Stomach (tissue), 8 donors: ENCODE measurements at regions not wholly inside any gene's neighbourhood (a gene's known extent, or its start where the extent isn't known, plus 50 kb on each side); places are given as distances from the start of the nearest gene placed in this dataset.

ENCODE experiments used
- DNase-seq, 2 donors: peaks; one replicate each; pipeline versions ENCODE4 v3.0.0 to v3.0.0-alpha.2; 2013 to 2019
- H3K27ac ChIP-seq, 5 donors: fragments of 200-600 bp in 4 of 5; sonication (generic) in 4 of 5; one replicate each; pipeline ENCODE4 v1.5.1; 2013 to 2019; ENCODE audit warnings: mild to moderate bottlenecking in 1 of 5, moderate library complexity in 1 of 5
- H3K27me3 ChIP-seq, 3 donors: fragments of 200-600 bp; sonication (generic); one replicate each; pipeline ENCODE4 v1.5.1; 2017 to 2019; ENCODE audit warnings: mixed run types in 1 of 3
- H3K36me3 ChIP-seq, 4 donors: fragments of 200-600 bp; sonication (generic); 1 replicate in 3 of 4; 2 replicates in 1 of 4; pipeline ENCODE4 v1.5.1; 2016 to 2019
- H3K4me1 ChIP-seq, 4 donors: fragments of 200-600 bp; sonication (generic); one replicate each; pipeline ENCODE4 v1.5.1; 2016 to 2019
- H3K4me3 ChIP-seq, 4 donors: fragments of 200-600 bp; sonication (generic) in 3 of 4; one replicate each; pipeline ENCODE4 v1.5.1; 2016 to 2019; ENCODE audit warnings: mild to moderate bottlenecking in 1 of 4
- H3K9me3 ChIP-seq, 4 donors: fragments of 200-600 bp; sonication (generic); one replicate each; pipeline ENCODE4 v1.5.1; 2016 to 2019
- EP300 ChIP-seq: sonication (generic); formaldehyde crosslinking; IDR thresholded peaks from one replicate; pipeline ENCODE4 v1.6.1; 2017; ENCODE audit warnings: antibody characterized with exemption
- POLR2A ChIP-seq, 4 donors: fragments of 450-650 bp; IDR thresholded peaks; one replicate each; pipeline ENCODE4 v1.6.1; 2016; ENCODE audit warnings: antibody characterized with exemption in 4 of 4, control low read depth in 2 of 4, mild to moderate bottlenecking in 1 of 4, moderate library complexity in 1 of 4
- POLR2AphosphoS5 ChIP-seq, 3 donors: sonication (generic); formaldehyde crosslinking; IDR thresholded peaks; one replicate each; pipeline ENCODE4 v1.6.1; 2016; ENCODE audit warnings: antibody characterized with exemption in 3 of 3
- WGBS, 5 donors: extraction: QIAGEN DNeasy Blood & Tissue Kit in 3 of 5; methylation state at CpG; one replicate each; pipeline versions ENCODE4 v1.1.5 to v1.1.7; 2013 to 2018; 5-methylcytosine and 5-hydroxymethylcytosine counted together
- intact Hi-C: fragments of 100-400 bp; cut with DNase I; formaldehyde crosslinking; loops from one replicate; pipeline ENCODE4 v1.15.1; 2023; ENCODE audit warnings: low total_unique reads
- TF ChIP-seq, protein P1 (sequence below), 7 experiments: fragments of 450-650 bp in 4 of 7; fragments of 200-600 bp in 3 of 7; sonication (generic) in 3 of 7; IDR thresholded peaks; one replicate each; pipeline ENCODE4 v1.5.1; 2016 to 2019; ENCODE audit warnings: antibody characterized with exemption in 7 of 7, control low read depth in 2 of 7, mild to moderate bottlenecking in 1 of 7
- donor health status: healthy with polysubstance abuse.
- donor health status: Bipolar disorder and iron deficiency.
- donor health status: healthy.

GRCh38 chr4:135290136-135290535, 1088.5 kb upstream of the PABPC4L start:
- TF ChIP-seq POLR2AphosphoS5 (IDR thresholded peaks at IDR 0.05) (no peak), EP300 (no peak), POLR2A (IDR thresholded peaks at IDR 0.05) (no peak)
- TF ChIP-seq, protein P1, sequence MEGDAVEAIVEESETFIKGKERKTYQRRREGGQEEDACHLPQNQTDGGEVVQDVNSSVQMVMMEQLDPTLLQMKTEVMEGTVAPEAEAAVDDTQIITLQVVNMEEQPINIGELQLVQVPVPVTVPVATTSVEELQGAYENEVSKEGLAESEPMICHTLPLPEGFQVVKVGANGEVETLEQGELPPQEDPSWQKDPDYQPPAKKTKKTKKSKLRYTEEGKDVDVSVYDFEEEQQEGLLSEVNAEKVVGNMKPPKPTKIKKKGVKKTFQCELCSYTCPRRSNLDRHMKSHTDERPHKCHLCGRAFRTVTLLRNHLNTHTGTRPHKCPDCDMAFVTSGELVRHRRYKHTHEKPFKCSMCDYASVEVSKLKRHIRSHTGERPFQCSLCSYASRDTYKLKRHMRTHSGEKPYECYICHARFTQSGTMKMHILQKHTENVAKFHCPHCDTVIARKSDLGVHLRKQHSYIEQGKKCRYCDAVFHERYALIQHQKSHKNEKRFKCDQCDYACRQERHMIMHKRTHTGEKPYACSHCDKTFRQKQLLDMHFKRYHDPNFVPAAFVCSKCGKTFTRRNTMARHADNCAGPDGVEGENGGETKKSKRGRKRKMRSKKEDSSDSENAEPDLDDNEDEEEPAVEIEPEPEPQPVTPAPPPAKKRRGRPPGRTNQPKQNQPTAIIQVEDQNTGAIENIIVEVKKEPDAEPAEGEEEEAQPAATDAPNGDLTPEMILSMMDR (IDR thresholded peaks at IDR 0.05) = no peak
- no peaks in the 10 kb centered on the region for H3K4me1 ChIP-seq
- WGBS, 5 donors = 72 to 91% (median 79%) methylated on average over 2 of the region's 2 CpGs
- peaks cover 0 to 4% (median 0%) of the 10 kb centered on the region in 4 donors for H3K9me3 ChIP-seq
- no peak for DNase-seq
- H3K27ac ChIP-seq = no peak overlapping the region
- H3K4me3 ChIP-seq = no peak overlapping the region
- no peaks in the 10 kb centered on the region for H3K36me3 ChIP-seq
- H3K27me3 ChIP-seq = no peaks in the 10 kb centered on the region
- intact Hi-C loops = no loop called here

DNA sequence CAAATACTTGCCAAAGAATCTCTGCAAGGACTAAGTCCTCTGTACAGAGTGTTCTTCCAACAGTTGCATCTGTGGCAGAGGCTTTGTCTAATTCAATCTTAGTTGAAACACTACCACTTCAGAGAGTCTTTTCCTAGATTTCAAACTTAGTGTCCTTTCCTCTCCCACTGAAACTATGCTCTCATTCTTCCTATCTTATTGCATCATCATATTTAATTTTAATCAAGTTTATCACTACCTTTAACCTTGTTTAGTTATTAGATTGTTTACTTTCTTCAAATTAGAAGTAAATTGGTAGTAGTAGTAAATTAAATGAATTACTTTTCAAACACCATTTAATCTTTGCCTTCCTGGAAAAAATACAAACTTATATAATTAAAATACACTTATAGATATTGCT, 1082.3 kb upstream of the PABPC4L start:
- no peaks in the 10 kb centered on the region for H3K27me3 ChIP-seq
- TF ChIP-seq EP300 (no peak), POLR2AphosphoS5 (IDR thresholded peaks at IDR 0.05) (no peak), POLR2A (IDR thresholded peaks at IDR 0.05) (no peak)
- TF ChIP-seq, protein P1 (IDR thresholded peaks at IDR 0.05) = no peak
- intact Hi-C loops = no loop called here
- H3K27ac ChIP-seq = no peak overlapping the region
- peaks cover 0 to 4% (median 0%) of the 10 kb centered on the region in 4 donors for H3K9me3 ChIP-seq
- H3K4me3 ChIP-seq = no peak overlapping the region
- no peak for DNase-seq
- no peaks in the 10 kb centered on the region for H3K36me3 ChIP-seq
- H3K4me1 ChIP-seq = no peaks in the 10 kb centered on the region

DNA sequence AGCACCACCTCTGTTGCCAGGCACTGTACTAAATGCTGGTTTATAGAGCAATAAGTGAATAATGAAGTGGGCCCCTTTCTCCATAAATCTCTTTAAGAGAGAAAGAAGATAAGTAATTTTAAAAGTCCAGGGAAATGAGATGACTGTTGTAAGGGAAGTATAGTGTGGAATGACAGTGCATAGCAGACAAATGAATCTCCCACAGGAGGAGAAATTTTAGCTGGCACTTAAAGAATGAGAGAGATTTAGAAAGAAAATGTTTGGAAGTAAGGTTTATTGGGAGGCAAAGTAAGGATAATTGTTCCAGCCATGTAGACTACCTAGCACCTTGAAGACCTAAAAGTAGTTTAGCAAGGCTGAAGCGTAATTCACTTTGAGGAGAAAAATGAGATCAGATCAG, 1081.1 kb upstream of the PABPC4L start:
- H3K4me1 ChIP-seq = no peaks in the 10 kb centered on the region
- intact Hi-C loops = no loop called here
- no peak overlapping the region for H3K27ac ChIP-seq
- no peaks in the 10 kb centered on the region for H3K27me3 ChIP-seq
- no peaks in the 10 kb centered on the region for H3K36me3 ChIP-seq
- TF ChIP-seq, protein P1 (IDR thresholded peaks at IDR 0.05) = no peak
- TF ChIP-seq EP300 = no peak
- TF ChIP-seq POLR2AphosphoS5 (IDR thresholded peaks at IDR 0.05) = no peak
- no peak for TF ChIP-seq POLR2A (IDR thresholded peaks at IDR 0.05)
- WGBS, 5 donors = 77 to 94% (median 89%) methylated on average over 1 of the region's 1 CpG
- no peak for DNase-seq
- no peak overlapping the region for H3K4me3 ChIP-seq
- H3K9me3 ChIP-seq = peaks cover 0 to 4% (median 0%) of the 10 kb centered on the region in 4 donors

GRCh38 chr4:135281230-135281629, 1079.6 kb upstream of the PABPC4L start:
- H3K36me3 ChIP-seq = no peaks in the 10 kb centered on the region
- no peak overlapping the region for H3K4me3 ChIP-seq
- H3K27me3 ChIP-seq = no peaks in the 10 kb centered on the region
- no peaks in the 10 kb centered on the region for H3K4me1 ChIP-seq
- TF ChIP-seq POLR2A (IDR thresholded peaks at IDR 0.05) (no peak), POLR2AphosphoS5 (IDR thresholded peaks at IDR 0.05) (no peak), EP300 (no peak)
- TF ChIP-seq, protein P1 (IDR thresholded peaks at IDR 0.05) = no peak
- WGBS, 5 donors = 87 to 91% (median 88%) methylated on average over 3 of the region's 3 CpGs
- no peak overlapping the region for H3K27ac ChIP-seq
- intact Hi-C loops = no loop called here
- H3K9me3 ChIP-seq = peaks cover 0 to 1% (median 0%) of the 10 kb centered on the region in 4 donors
- no peak for DNase-seq

GRCh38 chr4:135277980-135278315, 1076.4 kb upstream of the PABPC4L start:
- H3K27me3 ChIP-seq = no peaks in the 10 kb centered on the region
- no peak for TF ChIP-seq POLR2AphosphoS5 (IDR thresholded peaks at IDR 0.05)
- TF ChIP-seq, protein P1 (IDR thresholded peaks at IDR 0.05) = no peak
- no peak for TF ChIP-seq EP300
- TF ChIP-seq POLR2A (IDR thresholded peaks at IDR 0.05) = no peak
- no peak overlapping the region for H3K4me3 ChIP-seq
- no peaks in the 10 kb centered on the region for H3K9me3 ChIP-seq
- intact Hi-C loops = no loop called here
- WGBS, 5 donors = 22 to 39% (median 35%) methylated on average over 2 of the region's 2 CpGs
- H3K4me1 ChIP-seq = no peaks in the 10 kb centered on the region
- H3K36me3 ChIP-seq = no peaks in the 10 kb centered on the region
- no peak for DNase-seq
- H3K27ac ChIP-seq = no peak overlapping the region
